OCI-LY7 (cell line): ENCODE measurements at regions not wholly inside any gene's neighbourhood (a gene's known extent, or its start where the extent isn't known, plus 50 kb on each side); places are given as distances from the start of the nearest gene placed in this dataset.

Source experiments
- EZH2phosphoT487 ChIP-seq: fragments of 200-600 bp; sonication (generic); IDR thresholded peaks from 2 replicates; pipeline ENCODE4 v1.6.1; 2018; ENCODE audit warnings: low read depth, borderline replicate concordance, mild to moderate bottlenecking, mixed run types, antibody characterized with exemption, low read length, moderate library complexity, mixed read lengths
- TF ChIP-seq, protein P1 (sequence below): fragments of 200-600 bp; sonication (generic); conservative IDR thresholded peaks from 2 replicates; pipeline ENCODE4 v1.5.1; 2014; ENCODE audit warnings: mild to moderate bottlenecking, antibody characterized with exemption, low read length, moderate library complexity, mixed read lengths

GRCh38 chr7:26440233-26441001, 148.8 kb downstream of the SNX10 start:
- TF ChIP-seq, protein P1, sequence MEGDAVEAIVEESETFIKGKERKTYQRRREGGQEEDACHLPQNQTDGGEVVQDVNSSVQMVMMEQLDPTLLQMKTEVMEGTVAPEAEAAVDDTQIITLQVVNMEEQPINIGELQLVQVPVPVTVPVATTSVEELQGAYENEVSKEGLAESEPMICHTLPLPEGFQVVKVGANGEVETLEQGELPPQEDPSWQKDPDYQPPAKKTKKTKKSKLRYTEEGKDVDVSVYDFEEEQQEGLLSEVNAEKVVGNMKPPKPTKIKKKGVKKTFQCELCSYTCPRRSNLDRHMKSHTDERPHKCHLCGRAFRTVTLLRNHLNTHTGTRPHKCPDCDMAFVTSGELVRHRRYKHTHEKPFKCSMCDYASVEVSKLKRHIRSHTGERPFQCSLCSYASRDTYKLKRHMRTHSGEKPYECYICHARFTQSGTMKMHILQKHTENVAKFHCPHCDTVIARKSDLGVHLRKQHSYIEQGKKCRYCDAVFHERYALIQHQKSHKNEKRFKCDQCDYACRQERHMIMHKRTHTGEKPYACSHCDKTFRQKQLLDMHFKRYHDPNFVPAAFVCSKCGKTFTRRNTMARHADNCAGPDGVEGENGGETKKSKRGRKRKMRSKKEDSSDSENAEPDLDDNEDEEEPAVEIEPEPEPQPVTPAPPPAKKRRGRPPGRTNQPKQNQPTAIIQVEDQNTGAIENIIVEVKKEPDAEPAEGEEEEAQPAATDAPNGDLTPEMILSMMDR, result no peak
- TF ChIP-seq EZH2phosphoT487, result no peak
